NB4 (cell line): ENCODE measurements at regions not wholly inside any gene's neighbourhood (a gene's known extent, or its start where the extent isn't known, plus 50 kb on each side); places are given as distances from the start of the nearest gene placed in this dataset.

Source experiments
- MAX ChIP-seq: IDR thresholded peaks from 2 replicates; pipeline ENCODE4 v1.6.1; 2011; ENCODE audit warnings: low read depth, low read length
- POLR2A ChIP-seq: IDR thresholded peaks from 2 replicates; pipeline ENCODE4 v1.6.1; 2011; ENCODE audit warnings: mild to moderate bottlenecking; ENCODE audit not compliant: insufficient read length; ENCODE audit errors: extremely low read depth
- TF ChIP-seq, protein P1 (sequence below): IDR thresholded peaks from one replicate; pipeline ENCODE4 v1.5.1; 2012; ENCODE audit warnings: low read depth, low read length

DNA sequence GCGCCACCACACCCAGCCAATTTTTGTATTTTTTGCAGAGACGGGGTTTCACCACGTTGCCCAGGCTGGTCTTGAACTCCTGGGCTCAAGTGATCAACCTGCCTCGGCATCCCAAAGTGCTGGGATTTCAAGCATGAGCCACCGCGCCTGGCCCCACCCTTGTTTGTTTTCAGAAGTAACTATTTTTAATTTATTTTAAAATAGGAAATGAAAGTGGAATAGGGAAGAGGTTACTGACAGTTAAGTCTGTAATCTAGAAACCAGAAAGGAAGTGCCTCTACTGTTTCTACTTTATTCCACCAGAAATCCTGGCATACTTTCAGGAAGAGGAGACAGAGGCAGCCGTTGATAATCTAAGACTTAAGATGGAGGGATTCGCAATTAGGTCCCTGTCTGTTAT is 225.6 kb downstream of the TANC2 start:
- TF ChIP-seq, protein P1, sequence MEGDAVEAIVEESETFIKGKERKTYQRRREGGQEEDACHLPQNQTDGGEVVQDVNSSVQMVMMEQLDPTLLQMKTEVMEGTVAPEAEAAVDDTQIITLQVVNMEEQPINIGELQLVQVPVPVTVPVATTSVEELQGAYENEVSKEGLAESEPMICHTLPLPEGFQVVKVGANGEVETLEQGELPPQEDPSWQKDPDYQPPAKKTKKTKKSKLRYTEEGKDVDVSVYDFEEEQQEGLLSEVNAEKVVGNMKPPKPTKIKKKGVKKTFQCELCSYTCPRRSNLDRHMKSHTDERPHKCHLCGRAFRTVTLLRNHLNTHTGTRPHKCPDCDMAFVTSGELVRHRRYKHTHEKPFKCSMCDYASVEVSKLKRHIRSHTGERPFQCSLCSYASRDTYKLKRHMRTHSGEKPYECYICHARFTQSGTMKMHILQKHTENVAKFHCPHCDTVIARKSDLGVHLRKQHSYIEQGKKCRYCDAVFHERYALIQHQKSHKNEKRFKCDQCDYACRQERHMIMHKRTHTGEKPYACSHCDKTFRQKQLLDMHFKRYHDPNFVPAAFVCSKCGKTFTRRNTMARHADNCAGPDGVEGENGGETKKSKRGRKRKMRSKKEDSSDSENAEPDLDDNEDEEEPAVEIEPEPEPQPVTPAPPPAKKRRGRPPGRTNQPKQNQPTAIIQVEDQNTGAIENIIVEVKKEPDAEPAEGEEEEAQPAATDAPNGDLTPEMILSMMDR, result no peak
- no peak for TF ChIP-seq POLR2A
- TF ChIP-seq MAX, result no peak
